Right lobe of liver (tissue), 4 donors: ENCODE measurements at regions not wholly inside any gene's neighbourhood (a gene's known extent, or its start where the extent isn't known, plus 50 kb on each side); places are given as distances from the start of the nearest gene placed in this dataset.

Experiments used
- POLR2A ChIP-seq: fragments of 450-650 bp; IDR thresholded peaks from one replicate; pipeline ENCODE4 v1.6.1; 2017; ENCODE audit warnings: antibody characterized with exemption, mild to moderate bottlenecking
- TF ChIP-seq, protein P1 (sequence below), 4 donors: fragments of 200-600 bp in 3 of 4; fragments of 450-650 bp in 1 of 4; IDR thresholded peaks; one replicate each; pipeline versions ENCODE4 v1.5.1 to v1.8.0; 2016 to 2022; ENCODE audit warnings: antibody characterized with exemption in 4 of 4, mild to moderate bottlenecking in 2 of 4
- donor health status: DM: no; HTN: no; CAD: no.
- donor health status: DM: no; HTN: no; CAD: no.
- donor health status: DM: no; HTN: yes; CAD: no.

DNA sequence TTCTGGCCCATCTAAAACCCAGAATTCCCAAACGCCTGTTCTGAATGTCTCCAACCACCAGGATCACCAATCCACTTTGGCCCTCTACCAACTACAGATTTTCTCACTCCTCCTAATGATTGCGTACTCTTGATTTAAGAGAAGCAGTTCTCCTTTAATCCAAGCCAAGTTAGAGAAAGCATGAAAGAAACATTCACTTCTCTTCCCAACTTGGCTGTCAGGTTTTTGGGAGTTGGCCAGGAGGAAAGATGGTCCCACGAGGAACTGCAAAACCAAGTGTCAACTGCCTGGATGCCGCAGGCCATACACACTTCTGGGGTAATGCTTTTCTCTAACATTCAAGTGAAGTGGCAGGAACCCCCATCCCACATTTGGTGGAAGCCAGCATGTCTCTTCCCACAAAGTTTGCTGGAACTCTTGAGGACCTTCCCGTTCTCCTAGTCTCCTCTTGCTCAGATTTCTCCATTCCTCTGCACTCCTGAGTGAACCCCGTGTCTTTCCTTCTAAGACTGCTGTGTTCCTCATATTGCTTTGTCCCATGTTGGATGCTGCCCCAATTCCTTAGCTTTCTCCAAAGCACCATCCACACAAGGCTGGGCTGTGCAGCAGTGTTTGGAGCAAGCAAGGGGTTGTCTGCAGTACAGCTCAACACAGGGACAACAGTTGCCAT is 138.5 kb upstream of the LGALSL start:
- TF ChIP-seq, protein P1, sequence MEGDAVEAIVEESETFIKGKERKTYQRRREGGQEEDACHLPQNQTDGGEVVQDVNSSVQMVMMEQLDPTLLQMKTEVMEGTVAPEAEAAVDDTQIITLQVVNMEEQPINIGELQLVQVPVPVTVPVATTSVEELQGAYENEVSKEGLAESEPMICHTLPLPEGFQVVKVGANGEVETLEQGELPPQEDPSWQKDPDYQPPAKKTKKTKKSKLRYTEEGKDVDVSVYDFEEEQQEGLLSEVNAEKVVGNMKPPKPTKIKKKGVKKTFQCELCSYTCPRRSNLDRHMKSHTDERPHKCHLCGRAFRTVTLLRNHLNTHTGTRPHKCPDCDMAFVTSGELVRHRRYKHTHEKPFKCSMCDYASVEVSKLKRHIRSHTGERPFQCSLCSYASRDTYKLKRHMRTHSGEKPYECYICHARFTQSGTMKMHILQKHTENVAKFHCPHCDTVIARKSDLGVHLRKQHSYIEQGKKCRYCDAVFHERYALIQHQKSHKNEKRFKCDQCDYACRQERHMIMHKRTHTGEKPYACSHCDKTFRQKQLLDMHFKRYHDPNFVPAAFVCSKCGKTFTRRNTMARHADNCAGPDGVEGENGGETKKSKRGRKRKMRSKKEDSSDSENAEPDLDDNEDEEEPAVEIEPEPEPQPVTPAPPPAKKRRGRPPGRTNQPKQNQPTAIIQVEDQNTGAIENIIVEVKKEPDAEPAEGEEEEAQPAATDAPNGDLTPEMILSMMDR (IDR thresholded peaks at IDR 0.05): no peak
- TF ChIP-seq POLR2A: no peak
